ENCODE measurements at regions not wholly inside any gene's neighbourhood (a gene's known extent, or its start where the extent isn't known, plus 50 kb on each side); places are given as distances from the start of the nearest gene placed in this dataset.

GRCh38 chr9:88802533-88802932 lies 188.7 kb upstream of the S1PR3 start:
- TF ChIP-seq POLR2A (IDR thresholded peaks at IDR 0.05; ENCODE audit: low read depth, low read length) (no peak), POLR2AphosphoS5 (IDR thresholded peaks at IDR 0.05; ENCODE audit: low read depth, low read length) (no peak), POU2F2 (IDR thresholded peaks at IDR 0.05; ENCODE audit: low read depth, low read length) (no peak), SPI1 (IDR thresholded peaks at IDR 0.05; ENCODE audit: low read depth, low read length) (no peak), TAF1 (IDR thresholded peaks at IDR 0.05; ENCODE audit: low read depth, low read length) (no peak)

Measured in GM12891 (cell line).